ENCODE measurements at regions not wholly inside any gene's neighbourhood (a gene's known extent, or its start where the extent isn't known, plus 50 kb on each side); places are given as distances from the start of the nearest gene placed in this dataset.
"Not testable (repeated sequence)": the region's sequence is repeated elsewhere in the genome, so short reads cannot be mapped to it uniquely, and the experiment has no call there.

- TF ChIP-seq POLR2AphosphoS5 (IDR thresholded peaks at IDR 0.05; ENCODE audit: low read depth, low read length); ZBTB7A (CRISPR knock-in tag; IDR thresholded peaks at IDR 0.05); CBX1 (IDR thresholded peaks at IDR 0.05; ENCODE audit: low read depth); SKIL (CRISPR knock-in tag; IDR thresholded peaks at IDR 0.05; ENCODE audit: borderline replicate concordance); HMGXB4 (CRISPR knock-in tag; IDR thresholded peaks at IDR 0.05; ENCODE audit: borderline replicate concordance in 1 of 2, low read depth in 1 of 2); CTCF (CRISPR knock-in tag; IDR thresholded peaks at IDR 0.05); ZNF777 (CRISPR knock-in tag; IDR thresholded peaks at IDR 0.05); POLR2AphosphoS2 (IDR thresholded peaks at IDR 0.05; ENCODE audit: low read depth, low read length); SIN3A (IDR thresholded peaks at IDR 0.05; ENCODE audit: borderline replicate concordance, low read depth, low read length); NBN (conservative IDR thresholded peaks at IDR 0.05); NFIC (IDR thresholded peaks at IDR 0.05; ENCODE audit: low read length); HOXA3 (CRISPR knock-in tag; IDR thresholded peaks at IDR 0.05); AFF4 (CRISPR knock-in tag; IDR thresholded peaks at IDR 0.05); ATF3 (CRISPR knock-in tag; IDR thresholded peaks at IDR 0.05): not testable (repeated sequence)
These were observed 328.6 kb upstream of the KCNMB2 start for GRCh38 chr3:178207627-178208026.
